ENCODE measurements at regions not wholly inside any gene's neighbourhood (a gene's known extent, or its start where the extent isn't known, plus 50 kb on each side); places are given as distances from the start of the nearest gene placed in this dataset.

DNA sequence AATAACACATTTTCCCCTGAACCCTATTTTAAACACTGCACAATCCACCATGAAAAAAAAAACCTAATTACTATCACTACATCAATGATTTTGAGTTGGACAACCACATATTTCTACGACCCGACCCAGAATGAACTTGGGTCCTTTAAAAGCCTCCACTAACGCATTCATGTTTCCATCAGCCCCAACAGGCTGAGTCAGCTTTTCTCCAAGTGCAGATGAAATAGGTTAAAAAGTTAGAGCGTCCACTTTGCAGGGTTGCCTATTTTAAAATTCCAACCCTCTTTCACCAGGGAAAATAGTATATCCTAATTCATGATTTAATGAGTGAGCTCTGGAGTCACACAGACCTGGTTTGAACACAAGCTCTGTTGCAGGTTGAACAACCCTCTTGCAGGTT lies 501.0 kb upstream of the SORCS1 start:
- TF ChIP-seq ZNF232 (CRISPR knock-in tag; IDR thresholded peaks at IDR 0.05) = no peak
- no peak for TF ChIP-seq CTCF (IDR thresholded peaks at IDR 0.05)

All from WTC11 (cell line).